Activated CD4-positive, CD25-positive, alpha-beta regulatory T cell treated with anti-CD3 and anti-CD28 coated beads, Interleukin-2, amount 50 U/mL, for 24 hours (primary cell): ENCODE measurements at regions not wholly inside any gene's neighbourhood (a gene's known extent, or its start where the extent isn't known, plus 50 kb on each side); places are given as distances from the start of the nearest gene placed in this dataset.

Experiments
- ATAC-seq, 2 donors: fragments of 150-1000 bp; cut with Tn5 transposase; one replicate each; pipeline ENCODE4 v1.10.0; 2021; ENCODE audit warnings: mild to moderate bottlenecking in 1 of 2, moderate library complexity in 1 of 2

DNA sequence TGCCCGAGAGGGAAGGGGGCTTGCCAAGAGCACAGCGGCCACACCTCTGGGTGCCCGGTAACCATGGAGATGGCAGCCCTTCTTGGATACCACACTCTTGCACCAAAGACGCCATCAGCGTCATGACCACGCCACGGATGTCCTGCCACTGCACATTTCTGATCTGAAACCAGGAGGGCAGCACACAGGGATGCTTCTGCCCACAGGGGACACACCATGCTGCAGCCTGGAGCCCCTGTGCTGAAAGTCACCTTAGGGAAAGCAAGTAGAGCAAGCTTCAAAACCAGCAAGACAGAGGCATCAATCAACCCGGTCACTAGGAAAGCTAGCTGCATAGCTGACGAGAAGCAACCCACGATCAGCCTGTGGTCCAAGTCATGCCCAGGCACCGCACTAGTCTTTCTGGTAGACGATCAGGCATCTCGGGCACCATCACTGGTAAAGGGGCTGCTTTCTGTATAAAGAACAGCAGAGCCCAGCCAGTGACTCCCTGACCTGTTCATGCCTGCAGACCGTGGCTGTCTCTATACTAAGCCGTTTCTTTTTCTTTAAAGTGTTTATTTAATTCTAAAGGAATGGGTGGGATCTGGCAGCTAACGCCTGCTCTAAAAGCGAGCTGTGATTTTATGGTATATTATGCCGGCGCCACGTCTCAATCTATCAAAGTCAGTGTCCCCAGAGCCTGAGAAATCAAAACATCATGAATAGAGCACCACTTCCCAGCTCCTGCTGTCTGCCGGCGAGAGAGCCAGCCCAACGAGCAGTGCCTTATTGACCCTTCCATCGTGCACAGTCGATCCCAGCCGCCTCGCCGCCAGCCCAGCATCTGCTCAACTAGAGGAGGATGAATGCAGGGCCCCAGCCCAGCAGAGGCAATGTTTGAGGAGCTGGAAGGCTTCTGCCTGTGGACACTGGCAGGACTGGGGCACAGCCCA lies 244.7 kb downstream of the RBFOX3 start:
- ATAC-seq, result no peak

DNA sequence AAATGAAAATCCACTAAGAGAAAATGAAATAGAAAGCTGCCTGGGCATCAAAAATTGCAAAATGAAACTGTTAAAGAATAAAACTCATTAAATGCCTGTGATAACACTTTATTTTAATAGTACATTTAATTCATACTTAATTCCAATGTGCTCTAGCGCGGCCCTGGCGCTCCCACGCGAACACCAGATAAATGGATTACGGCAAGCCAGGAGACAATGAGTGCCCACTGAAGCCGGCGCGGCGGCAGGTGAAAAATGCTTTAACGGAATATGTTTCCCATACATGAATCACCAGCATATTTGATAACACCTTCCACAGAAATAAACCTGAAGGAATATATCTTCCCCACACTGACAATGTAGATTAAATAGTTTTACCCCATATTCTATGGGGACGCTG lies 245.5 kb downstream of the RBFOX3 start:
- no peak for ATAC-seq

DNA sequence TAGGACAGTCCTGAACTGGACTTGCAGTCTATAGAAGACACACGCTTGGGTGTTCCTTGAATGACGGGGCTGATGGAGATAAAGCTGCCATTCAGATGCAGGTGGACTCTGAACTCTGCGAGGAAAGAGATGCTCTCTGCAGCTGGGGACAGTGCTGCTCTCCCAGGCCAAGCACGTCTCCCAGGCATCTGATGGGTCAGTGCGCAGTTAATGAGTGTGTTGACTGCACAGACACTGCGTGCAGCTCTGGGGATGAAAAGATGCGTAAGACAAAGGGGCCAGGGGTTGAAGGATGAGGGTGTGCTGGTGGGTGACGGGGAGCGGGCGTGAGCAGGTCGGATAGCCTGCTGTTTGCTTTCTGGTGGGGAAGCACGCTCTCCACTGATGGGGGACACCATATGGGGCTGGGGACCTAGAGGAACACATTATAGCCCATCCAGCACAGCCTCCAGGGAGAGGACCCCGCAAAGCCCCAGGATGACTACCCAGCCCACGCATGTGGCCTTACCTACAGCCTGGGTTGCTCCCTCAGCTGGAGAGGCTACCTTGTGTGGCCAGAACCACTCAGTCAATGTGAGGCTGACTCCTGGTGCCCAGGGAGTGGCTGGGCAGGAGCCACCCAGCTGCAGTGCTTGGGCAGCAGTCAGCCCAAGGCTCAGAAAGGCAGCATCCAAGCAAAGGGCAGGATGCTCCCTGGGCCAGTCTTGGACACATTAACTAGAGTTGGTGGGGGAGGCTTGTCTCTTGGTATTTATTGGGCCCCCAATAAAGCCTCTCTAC lies 246.3 kb downstream of the RBFOX3 start:
- ATAC-seq, result no peak

DNA sequence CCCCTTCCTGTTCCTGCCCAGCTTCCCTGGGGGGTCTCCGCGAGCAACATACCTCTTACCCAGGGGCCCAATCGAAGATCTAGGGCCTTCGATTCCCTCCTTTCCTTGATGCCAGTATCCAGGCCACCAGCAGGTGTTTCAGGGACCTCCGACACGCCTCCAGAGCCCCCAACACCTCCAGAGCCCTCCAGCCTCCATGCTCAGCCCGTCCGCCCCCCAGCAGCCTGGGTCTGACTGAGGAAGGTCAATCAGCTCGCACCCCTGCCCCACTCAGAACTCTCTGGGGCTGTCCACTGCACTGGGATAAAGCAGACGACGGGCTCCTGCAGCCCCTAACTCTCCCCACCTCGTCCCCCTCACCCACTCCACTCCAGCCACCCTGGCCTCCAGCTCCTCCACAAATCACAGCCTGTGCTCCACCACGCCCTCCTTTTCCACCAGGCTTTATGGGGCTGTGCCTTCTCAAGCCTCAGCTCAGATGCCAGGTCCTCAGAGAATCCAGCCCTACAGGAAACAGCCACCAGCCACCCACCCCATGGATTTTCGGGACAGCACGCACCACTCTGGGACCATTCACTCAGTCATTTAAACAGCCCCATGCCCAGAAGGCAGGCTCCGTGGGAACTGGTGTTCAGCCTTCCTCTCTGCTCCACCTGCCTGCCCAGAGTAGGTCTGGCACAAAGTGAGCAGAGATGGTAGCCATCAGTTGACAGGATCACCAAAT lies 247.1 kb downstream of the RBFOX3 start:
- no peak for ATAC-seq

DNA sequence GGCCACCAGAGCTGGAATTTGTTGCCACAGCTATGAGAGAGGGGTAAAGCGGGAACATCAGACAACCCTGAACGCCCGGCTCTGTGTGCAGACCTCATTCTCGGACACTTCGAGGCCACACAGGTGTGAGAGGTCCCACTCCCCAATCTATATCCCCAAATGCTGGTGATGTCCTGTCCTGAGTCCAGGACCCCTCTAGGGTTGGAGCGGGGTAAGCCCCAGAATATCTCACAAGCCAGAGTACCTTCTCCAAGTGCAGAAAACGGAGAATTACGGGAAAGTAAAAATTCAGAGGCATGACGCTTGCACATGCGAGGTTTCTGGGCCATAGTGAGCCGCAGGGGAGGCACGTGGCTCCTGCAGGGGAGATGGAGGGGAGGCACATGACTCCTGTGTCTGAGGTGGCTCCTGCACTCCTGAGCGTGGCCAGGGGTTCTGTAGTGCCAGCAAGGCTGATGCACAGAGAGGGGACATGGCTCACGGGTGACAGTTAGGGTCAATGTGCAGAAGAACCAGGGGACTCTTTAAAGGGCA lies 248.0 kb downstream of the RBFOX3 start:
- ATAC-seq, result no peak

- no peak for ATAC-seq
Observed at GRCh38 chr17:79361873-79362771, 248.7 kb downstream of the RBFOX3 start.

DNA sequence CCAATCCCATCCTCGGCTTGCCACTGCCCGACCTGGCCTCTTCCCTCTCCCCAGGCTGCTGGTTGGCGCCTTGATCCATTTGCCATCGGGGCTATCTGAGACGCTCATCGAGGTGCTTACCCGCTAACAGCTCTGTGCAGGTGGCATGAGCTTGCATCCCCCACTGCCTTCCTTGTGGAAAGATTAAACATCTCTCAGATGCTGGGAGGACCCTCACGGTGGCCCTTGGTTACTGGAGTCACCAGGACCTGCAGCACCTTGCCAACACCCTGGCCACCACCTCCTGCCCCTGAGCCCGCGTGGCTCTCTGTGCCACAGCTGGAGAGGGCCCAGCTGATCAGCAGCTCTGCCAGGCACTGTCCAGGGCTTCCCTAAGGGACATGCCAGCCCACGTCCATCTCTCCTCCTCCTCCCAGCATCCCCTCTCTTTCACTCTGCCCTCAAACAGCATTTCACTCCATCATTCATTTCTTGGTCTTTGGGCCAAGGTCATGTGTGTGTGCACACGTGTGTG lies 249.6 kb downstream of the RBFOX3 start:
- no peak for ATAC-seq

DNA sequence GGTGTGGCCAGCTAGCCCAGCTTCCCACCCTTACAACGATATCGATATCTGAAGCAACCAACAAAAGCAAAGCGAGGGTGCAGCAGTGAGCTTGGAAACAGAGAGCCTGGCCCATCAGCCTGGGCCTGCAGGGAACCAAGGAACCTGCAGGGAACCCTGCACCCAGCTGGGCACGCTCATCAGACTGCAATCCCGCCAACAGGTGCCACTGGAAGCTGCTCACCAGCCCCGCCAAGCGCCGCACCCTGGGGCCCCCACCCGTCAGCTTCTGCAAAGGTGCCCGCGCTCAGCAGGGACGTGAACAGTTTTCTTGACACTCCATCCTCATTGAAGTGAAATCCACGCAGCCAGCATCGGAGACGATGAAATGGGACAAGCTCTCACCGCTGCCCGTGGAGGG lies 250.7 kb downstream of the RBFOX3 start:
- ATAC-seq, result no peak

GRCh38 chr17:79356839-79357447 lies 253.9 kb downstream of the RBFOX3 start:
- ATAC-seq, result no peak

DNA sequence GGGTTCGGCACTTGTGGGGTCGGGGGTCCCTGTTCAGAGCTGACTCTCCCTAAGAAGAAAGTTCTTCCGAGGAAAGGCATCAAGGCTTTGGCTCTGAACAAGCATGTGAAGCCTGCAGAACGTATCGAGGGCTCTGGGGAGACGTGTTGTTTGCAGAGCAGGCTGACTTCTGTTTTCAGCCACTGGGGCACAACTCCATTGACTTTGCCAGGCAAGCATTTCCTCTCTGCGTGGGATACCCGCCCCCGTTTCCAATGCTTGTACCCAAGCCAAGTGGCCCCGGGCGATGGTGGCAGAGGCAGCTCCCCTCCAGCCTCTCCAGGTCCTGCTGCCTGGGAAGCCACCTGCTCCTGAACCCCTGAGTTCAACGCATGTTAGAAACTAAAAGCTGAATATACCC lies 255.7 kb downstream of the RBFOX3 start:
- ATAC-seq, result no peak

DNA sequence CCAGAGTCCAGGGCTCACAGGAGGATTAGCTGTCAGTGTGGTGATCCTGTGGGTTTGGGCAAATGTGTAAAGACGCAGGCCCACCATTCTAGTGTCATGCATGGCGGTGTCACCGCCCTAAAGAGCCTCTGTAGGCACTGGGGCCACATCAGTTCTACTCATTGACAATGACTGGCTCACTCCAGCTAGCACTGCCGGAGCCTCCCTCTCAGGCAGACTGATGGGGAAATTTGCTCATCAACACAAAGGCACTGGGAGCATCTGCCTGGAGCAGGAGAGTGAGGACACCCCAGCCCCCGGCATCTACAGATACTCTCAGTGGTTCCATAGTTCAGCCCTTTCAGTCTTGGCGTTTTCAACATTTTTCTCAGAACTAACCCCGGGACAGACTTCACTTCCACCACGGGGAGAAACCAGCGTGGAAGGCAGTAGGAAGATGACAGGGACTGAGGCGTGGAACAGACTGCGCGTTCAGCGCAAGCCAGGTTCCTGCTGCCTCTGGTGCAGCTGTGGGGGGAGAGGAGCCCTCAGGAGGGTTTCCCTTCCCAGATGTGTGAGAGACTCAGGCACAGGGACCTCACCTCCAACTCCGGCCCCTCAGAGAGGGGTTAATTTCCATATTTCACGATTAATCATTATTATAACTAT lies 256.6 kb downstream of the RBFOX3 start:
- no peak for ATAC-seq

- no peak for ATAC-seq
Observed at GRCh38 chr17:79353548-79353947, 257.3 kb downstream of the RBFOX3 start.

- no peak for ATAC-seq
Observed at GRCh38 chr17:79353016-79353415, 257.8 kb downstream of the RBFOX3 start.

- no peak for ATAC-seq
Observed at GRCh38 chr17:79350533-79350932, 260.3 kb downstream of the RBFOX3 start.

DNA sequence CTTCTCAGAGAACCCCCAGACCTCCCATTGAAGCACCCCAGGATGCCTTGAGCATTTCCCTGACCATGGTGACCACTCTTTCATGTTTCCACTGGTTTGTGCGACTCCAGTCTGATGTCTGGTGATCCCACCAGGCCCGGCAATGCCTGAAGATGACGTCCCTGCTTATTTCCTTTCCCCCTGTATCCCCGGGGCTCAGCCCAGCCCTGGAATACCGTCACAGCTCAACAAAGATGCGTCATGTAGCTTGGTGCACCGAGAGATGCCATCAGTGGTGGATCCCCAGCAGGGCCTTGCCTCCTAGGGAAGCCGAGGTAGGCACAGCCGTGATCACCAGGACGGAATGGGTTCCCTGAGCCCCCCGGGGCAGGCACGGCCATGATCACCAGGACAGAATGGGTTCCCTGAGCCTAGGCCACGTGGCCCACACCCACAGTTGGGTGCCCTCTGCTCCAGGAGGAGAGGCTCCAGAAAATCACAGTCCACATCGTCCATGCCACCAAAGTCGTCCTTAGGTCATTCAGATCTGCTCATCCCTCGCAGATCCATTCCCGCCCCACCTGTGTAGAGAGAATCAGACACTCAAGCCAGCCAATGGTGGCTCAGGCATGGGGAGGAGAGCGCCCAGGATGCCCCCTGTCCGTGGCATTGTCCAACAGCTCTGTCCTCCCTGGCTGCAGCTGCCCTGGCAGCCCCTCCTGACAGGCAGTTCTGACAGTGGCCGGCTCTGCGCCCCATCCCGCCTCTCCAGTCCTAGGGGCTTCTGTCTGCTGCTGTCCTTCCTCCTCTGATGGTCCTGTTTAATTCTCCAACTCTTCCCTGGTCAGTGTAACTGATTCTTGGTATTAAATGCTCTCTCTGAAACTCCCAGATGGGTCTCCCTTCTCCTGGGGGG lies 261.1 kb downstream of the RBFOX3 start:
- ATAC-seq, result no peak

DNA sequence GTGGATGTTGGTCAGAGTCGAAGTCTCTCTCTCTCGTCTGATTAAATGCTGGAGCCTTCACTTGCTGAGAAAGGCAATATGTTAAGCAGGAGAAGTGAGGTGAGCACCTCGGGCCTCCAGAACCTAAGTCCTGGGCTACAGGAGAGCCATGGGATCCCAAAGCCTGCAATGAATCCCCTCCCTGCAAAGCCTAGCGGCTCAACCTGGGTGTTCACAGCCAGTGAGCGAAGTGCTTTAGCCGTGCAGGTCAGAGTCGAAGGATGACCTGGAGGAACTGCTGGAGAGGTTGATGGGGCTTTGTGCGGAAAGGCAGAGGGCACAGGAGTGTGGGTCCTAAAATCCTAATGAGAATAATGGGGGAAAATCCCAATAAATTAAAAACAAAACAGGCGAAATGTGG lies 267.8 kb downstream of the ENGASE start:
- no peak for ATAC-seq

DNA sequence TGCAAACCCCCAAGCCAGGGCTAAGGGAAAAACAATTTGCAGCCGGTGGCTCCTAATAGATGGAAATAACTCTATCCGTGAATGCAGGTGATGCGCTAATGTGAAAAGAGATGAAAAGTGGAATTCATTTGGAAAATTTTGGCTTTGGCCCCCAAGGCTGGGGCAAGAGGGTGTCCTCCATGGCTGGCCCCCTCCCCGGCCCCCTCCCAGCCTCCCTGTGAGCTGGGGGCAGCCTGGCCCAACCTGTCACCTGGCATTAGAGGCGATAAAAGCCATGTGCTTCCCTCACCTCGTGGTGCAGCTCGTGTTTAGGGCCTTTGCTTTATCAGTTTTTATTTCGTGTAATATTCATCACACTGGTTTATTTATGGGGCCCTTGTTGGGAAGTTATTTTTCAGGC lies 267.2 kb downstream of the ENGASE start:
- no peak for ATAC-seq

DNA sequence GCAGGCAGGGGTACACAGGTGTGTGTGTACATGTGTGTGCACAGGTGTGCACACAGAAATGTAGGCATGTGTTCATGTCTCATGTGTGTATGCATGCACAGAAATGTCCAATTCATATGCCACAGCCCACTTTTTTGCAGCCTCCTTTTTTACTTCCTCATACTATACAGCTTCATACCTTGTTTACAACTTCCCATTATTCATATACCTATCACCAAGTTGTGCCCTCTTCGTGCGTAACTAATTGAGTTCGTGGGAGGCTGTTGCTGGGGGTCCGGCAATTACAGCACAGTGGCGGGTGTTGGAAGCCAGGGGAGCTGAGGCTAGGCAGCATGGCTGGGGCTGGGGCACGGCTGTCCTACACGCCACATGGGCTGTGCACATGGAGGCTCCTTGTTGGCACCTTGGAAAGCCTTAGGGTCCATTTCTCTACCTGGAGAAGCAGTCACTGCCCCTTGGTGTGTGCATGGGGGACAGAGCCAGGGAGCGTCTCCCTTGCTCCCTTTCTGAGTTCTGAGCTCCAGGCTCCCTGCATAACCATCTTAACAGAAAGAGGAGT lies 266.7 kb downstream of the ENGASE start:
- ATAC-seq, result no peak
